ENCODE measurements at regions not wholly inside any gene's neighbourhood (a gene's known extent, or its start where the extent isn't known, plus 50 kb on each side); places are given as distances from the start of the nearest gene placed in this dataset.

- Histone ChIP-seq H3K4me3 (replicated peaks in 1 of 3; ENCODE audit: low read depth in 2 of 3, low read length in 3 of 3) (no peak overlapping the region), H3K79me2 (ENCODE audit: insufficient read depth, low read length) (no peaks in the 10 kb centered on the region), H3K27me3 (ENCODE audit: control insufficient read depth in 2 of 2, insufficient read depth in 2 of 2, low read length in 2 of 2) (no peaks in the 10 kb centered on the region), H3K36me3 (replicated peaks in 1 of 2; ENCODE audit: control insufficient read depth in 1 of 2, insufficient read depth in 2 of 2, low read length in 2 of 2) (no peaks in the 10 kb centered on the region), H3K9ac (ENCODE audit: insufficient read depth, low read length, poor library complexity, severe bottlenecking) (no peak overlapping the region), H3K4me1 (ENCODE audit: control insufficient read depth in 1 of 2, insufficient read depth in 2 of 2, low read length in 2 of 2) (no peaks in the 10 kb centered on the region), H4K20me1 (ENCODE audit: insufficient read depth, low read length) (no peaks in the 10 kb centered on the region), H2AFZ (ENCODE audit: insufficient read depth, low read depth, low read length, poor library complexity, severe bottlenecking) (no peak overlapping the region), H3K9me3 (replicated peaks in 1 of 2; ENCODE audit: control insufficient read depth in 1 of 2, insufficient read depth in 1 of 2, low read length in 2 of 2) (peaks cover 0 to 4% of the 10 kb centered on the region in 2 donors), H3K27ac (ENCODE audit: low read depth in 1 of 2, low read length in 2 of 2) (no peak overlapping the region), H3K4me2 (replicated peaks; ENCODE audit: extremely low read depth, low read length, poor library complexity, severe bottlenecking) (no peak overlapping the region)
- Mint-ChIP-seq H3K4me3 (no peak overlapping the region), H3K27me3 (ENCODE audit: low read depth in 3 of 3) (no peaks in the 10 kb centered on the region), H3K9me3 (peaks cover 0 to 6% (median 0%) of the 10 kb centered on the region in 7 donors), H3K36me3 (no peaks in the 10 kb centered on the region), H3K4me1 (no peaks in the 10 kb centered on the region), H3K27ac (no peak overlapping the region)
- no peak for TF ChIP-seq CTCF (IDR thresholded peaks at IDR 0.05)
- no peak for DNase-seq
- no CpG with 5 or more reads among the region's 2 CpGs for WGBS (ENCODE audit: insufficient coverage)
- intact Hi-C loops (cut with micrococcal nuclease): no loop called here
Observed at GRCh38 chr10:53622201-53622600, 849.6 kb upstream of the MBL2 start.

GRCh38 chr10:53619671-53620070, 847.1 kb upstream of the MBL2 start:
- Mint-ChIP-seq H3K4me1 (no peaks in the 10 kb centered on the region), H3K4me3 (no peak overlapping the region), H3K36me3 (no peaks in the 10 kb centered on the region), H3K9me3 (peaks cover 0 to 6% (median 0%) of the 10 kb centered on the region in 7 donors), H3K27ac (no peak overlapping the region), H3K27me3 (ENCODE audit: low read depth in 3 of 3) (no peaks in the 10 kb centered on the region)
- TF ChIP-seq CTCF (IDR thresholded peaks at IDR 0.05): no peak
- no peaks in the 10 kb centered on the region for H3K27me3 ChIP-seq (ENCODE audit: control insufficient read depth in 2 of 2, insufficient read depth in 2 of 2, low read length in 2 of 2)
- no peak overlapping the region for H2AFZ ChIP-seq (ENCODE audit: insufficient read depth, low read depth, low read length, poor library complexity, severe bottlenecking)
- no peak for DNase-seq
- H3K9ac ChIP-seq (ENCODE audit: insufficient read depth, low read length, poor library complexity, severe bottlenecking): no peak overlapping the region
- H4K20me1 ChIP-seq (ENCODE audit: insufficient read depth, low read length): no peaks in the 10 kb centered on the region
- WGBS (ENCODE audit: insufficient coverage): 85% methylated on average over 2 of the region's 2 CpGs
- H3K4me3 ChIP-seq (replicated peaks in 1 of 3; ENCODE audit: low read depth in 2 of 3, low read length in 3 of 3): no peak overlapping the region
- no peaks in the 10 kb centered on the region for H3K4me1 ChIP-seq (ENCODE audit: control insufficient read depth in 1 of 2, insufficient read depth in 2 of 2, low read length in 2 of 2)
- intact Hi-C loops (cut with micrococcal nuclease): no loop called here
- no peaks in the 10 kb centered on the region for H3K36me3 ChIP-seq (replicated peaks in 1 of 2; ENCODE audit: control insufficient read depth in 1 of 2, insufficient read depth in 2 of 2, low read length in 2 of 2)
- no peak overlapping the region for H3K4me2 ChIP-seq (replicated peaks; ENCODE audit: extremely low read depth, low read length, poor library complexity, severe bottlenecking)
- H3K9me3 ChIP-seq (replicated peaks in 1 of 2; ENCODE audit: control insufficient read depth in 1 of 2, insufficient read depth in 1 of 2, low read length in 2 of 2): peaks cover 0 to 4% of the 10 kb centered on the region in 2 donors
- no peaks in the 10 kb centered on the region for H3K79me2 ChIP-seq (ENCODE audit: insufficient read depth, low read length)
- H3K27ac ChIP-seq (ENCODE audit: low read depth in 1 of 2, low read length in 2 of 2): no peak overlapping the region
